ENCODE measurements at regions not wholly inside any gene's neighbourhood (a gene's known extent, or its start where the extent isn't known, plus 50 kb on each side); places are given as distances from the start of the nearest gene placed in this dataset.

DNA sequence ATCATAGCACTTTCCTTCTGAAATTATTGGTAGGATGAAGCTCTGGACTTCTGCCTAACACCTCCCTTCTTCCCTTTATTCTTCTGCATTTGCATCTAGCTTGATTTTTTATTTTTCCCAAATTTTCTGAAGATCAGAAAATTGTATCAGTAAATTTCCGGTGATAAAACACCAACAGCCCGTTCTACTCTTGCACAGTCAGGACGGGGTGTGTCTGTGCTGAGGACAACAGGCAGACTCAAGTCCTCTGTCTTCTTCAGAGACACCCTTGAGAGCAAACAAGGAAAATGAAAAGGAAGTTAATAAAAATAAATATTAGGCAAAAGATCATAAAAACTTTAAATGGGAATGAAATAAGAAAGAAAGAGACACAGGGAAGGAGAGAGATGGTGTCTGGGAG is 120.7 kb downstream of the ARL4C start:
- TF ChIP-seq, protein P1, sequence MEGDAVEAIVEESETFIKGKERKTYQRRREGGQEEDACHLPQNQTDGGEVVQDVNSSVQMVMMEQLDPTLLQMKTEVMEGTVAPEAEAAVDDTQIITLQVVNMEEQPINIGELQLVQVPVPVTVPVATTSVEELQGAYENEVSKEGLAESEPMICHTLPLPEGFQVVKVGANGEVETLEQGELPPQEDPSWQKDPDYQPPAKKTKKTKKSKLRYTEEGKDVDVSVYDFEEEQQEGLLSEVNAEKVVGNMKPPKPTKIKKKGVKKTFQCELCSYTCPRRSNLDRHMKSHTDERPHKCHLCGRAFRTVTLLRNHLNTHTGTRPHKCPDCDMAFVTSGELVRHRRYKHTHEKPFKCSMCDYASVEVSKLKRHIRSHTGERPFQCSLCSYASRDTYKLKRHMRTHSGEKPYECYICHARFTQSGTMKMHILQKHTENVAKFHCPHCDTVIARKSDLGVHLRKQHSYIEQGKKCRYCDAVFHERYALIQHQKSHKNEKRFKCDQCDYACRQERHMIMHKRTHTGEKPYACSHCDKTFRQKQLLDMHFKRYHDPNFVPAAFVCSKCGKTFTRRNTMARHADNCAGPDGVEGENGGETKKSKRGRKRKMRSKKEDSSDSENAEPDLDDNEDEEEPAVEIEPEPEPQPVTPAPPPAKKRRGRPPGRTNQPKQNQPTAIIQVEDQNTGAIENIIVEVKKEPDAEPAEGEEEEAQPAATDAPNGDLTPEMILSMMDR (IDR thresholded peaks at IDR 0.05), result no peak
- Mint-ChIP-seq H3K27ac (no peak overlapping the region), H3K4me3 (no peak overlapping the region), H3K9me3 (peaks cover 16% of the 10 kb centered on the region), H3K36me3 (ENCODE audit: low read depth) (no peaks in the 10 kb centered on the region), H3K4me1 (peaks cover 69% of the 10 kb centered on the region), H3K27me3 (ENCODE audit: low read depth, poor library complexity) (peaks cover 4% of the 10 kb centered on the region)
- no peak for DNase-seq

DNA sequence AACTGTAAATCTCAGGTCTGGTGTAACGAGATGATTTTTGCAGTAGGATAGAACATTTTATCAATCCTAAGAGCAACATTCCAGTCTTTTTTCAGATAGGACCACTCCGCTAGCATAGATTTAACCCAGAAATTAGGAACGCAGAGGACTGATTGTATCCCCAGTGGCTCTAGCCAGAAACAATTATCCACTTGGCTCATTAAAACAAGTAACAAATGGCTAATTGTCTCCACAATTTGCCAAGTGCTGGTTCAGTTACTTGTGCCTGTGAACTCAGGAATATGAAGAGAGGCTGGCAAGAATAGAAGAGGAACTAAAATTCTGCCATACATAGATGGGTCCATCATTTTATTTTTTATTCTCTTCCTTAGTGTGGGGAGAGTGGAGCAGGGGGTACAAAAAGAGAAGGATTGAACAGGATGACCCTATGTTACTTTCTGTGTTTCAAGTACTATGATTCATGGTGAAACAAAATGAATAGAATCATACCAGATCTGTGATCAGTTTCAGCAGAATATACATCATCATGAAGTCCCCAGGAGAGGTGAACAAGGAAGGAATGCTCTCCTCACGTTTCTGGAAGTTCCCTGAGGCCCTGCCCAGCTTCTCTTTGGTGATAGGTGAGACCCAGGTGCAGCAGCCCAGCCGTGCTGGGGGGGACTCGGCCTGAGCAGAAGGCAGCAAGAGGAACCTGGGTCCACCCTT is 121.6 kb downstream of the ARL4C start:
- H3K36me3 Mint-ChIP-seq (ENCODE audit: low read depth), result no peaks in the 10 kb centered on the region
- DNase-seq, result no peak
- peak overlapping the region; percentile 30 for H3K27ac Mint-ChIP-seq
- peaks cover 4% of the 10 kb centered on the region for H3K27me3 Mint-ChIP-seq (ENCODE audit: low read depth, poor library complexity)
- peaks cover 16% of the 10 kb centered on the region for H3K9me3 Mint-ChIP-seq
- H3K4me3 Mint-ChIP-seq, result no peak overlapping the region
- H3K4me1 Mint-ChIP-seq, result peaks cover 72% of the 10 kb centered on the region
- TF ChIP-seq, protein P1 (IDR thresholded peaks at IDR 0.05), result no peak

DNA sequence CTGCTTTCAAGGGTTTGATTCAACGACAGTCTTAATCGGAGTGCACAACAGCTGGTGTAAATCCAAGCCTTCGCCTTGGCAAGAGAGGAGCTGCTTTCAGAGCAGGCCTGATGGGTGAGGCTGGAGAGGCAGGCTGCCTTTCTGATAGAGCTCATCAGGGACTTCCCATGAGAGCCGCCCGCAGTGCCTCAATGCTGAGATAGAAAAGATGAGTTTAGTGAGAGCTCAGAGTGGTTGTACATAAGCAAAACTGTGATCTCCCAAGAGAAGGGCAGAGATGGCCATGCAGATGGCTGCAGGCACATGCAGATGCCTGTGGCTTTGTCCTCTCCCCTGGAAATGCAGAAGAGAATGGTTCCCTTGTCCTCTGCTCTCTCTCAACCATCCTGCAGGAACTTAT is 122.1 kb downstream of the ARL4C start:
- TF ChIP-seq, protein P1 (IDR thresholded peaks at IDR 0.05), result no peak
- H3K36me3 Mint-ChIP-seq (ENCODE audit: low read depth), result no peaks in the 10 kb centered on the region
- peaks cover 16% of the 10 kb centered on the region for H3K9me3 Mint-ChIP-seq
- peaks cover 4% of the 10 kb centered on the region for H3K27me3 Mint-ChIP-seq (ENCODE audit: low read depth, poor library complexity)
- H3K27ac Mint-ChIP-seq, result no peak overlapping the region
- H3K4me1 Mint-ChIP-seq, result peaks cover 76% of the 10 kb centered on the region
- no peak for DNase-seq
- H3K4me3 Mint-ChIP-seq, result no peak overlapping the region

DNA sequence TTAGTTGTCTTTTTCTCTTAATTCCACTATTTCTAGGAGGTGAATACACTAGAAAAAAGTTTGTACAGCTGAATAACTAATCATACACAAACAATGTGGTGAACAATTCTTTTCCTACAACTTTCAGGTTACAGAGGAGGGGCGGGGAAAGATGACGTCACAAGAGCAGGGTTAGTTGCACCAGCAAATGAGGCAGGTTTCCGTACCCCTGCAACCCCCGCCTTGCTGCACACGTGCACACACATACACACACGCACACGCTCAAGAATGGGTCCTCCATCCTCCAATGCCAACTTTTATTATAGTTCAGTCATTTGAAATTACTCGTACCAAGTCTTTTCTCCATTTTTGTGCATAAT is 122.8 kb downstream of the ARL4C start:
- H3K4me1 Mint-ChIP-seq, result peaks cover 78% of the 10 kb centered on the region
- H3K36me3 Mint-ChIP-seq (ENCODE audit: low read depth), result no peaks in the 10 kb centered on the region
- H3K27ac Mint-ChIP-seq, result no peak overlapping the region
- H3K4me3 Mint-ChIP-seq, result no peak overlapping the region
- no peak for DNase-seq
- H3K9me3 Mint-ChIP-seq, result peaks cover 16% of the 10 kb centered on the region
- peaks cover 4% of the 10 kb centered on the region for H3K27me3 Mint-ChIP-seq (ENCODE audit: low read depth, poor library complexity)
- TF ChIP-seq, protein P1 (IDR thresholded peaks at IDR 0.05), result no peak

DNA sequence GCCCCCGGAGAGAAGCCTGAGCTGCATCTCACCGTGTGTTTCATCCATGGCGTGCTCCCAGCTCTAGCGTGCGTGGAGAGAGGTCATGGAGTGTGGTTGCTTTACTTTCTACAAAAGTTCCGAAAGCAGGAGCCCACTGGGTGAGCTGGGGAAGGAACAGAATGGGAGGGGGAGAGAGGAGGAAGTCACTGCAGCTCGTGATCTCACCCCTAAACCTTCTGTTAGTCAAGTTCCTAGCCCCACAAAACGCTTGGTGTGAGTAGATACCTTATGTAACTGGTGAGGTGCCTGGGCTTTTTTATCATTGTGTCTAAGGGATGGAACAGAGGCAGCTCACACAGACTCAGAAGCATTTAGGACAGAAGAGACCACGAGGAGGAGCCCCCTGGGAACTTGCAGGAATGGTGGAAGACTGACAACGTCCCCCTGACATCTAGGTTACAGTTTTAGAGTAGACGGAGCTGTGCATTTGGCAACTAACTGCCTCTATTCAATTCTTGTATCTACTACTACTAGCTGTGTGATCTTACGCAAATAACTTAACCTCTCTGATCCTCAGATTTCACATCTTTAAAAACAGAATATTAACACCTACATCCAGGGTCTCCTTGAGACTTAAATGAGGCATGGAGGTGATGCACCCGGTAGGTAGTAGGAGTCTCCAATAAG is 123.3 kb downstream of the ARL4C start:
- Mint-ChIP-seq H3K4me1 (peaks cover 83% of the 10 kb centered on the region), H3K9me3 (peaks cover 16% of the 10 kb centered on the region), H3K36me3 (ENCODE audit: low read depth) (no peaks in the 10 kb centered on the region), H3K27ac (no peak overlapping the region), H3K4me3 (no peak overlapping the region), H3K27me3 (ENCODE audit: low read depth, poor library complexity) (peaks cover 4% of the 10 kb centered on the region)
- no peak for DNase-seq
- TF ChIP-seq, protein P1 (IDR thresholded peaks at IDR 0.05), result no peak

DNA sequence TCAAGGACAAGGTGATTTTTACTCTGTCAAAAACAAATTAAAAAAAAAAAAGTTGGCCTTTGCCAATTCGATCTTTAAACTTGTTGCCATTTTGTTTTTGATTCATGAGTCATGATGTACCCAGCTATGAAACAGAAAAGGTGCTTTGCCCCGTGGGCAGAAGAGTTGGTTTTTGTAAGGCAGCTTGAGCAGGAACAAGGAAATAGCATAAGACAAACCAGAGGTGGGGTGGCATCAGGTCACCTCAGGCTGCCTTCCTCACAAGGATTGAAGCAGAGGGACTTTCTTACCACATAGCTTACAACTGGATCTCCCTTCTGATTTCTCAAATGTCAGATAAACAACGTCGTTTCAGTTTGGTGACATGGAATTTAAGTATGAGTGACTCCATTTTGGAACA is 123.8 kb downstream of the ARL4C start:
- Mint-ChIP-seq H3K9me3 (peaks cover 16% of the 10 kb centered on the region), H3K4me3 (no peak overlapping the region), H3K36me3 (ENCODE audit: low read depth) (no peaks in the 10 kb centered on the region), H3K27me3 (ENCODE audit: low read depth, poor library complexity) (peaks cover 4% of the 10 kb centered on the region), H3K4me1 (peaks cover 84% of the 10 kb centered on the region), H3K27ac (no peak overlapping the region)
- TF ChIP-seq, protein P1 (IDR thresholded peaks at IDR 0.05), result no peak
- DNase-seq, result no peak

Data from nephron progenitor cell (in vitro differentiated cells).